Type B pancreatic cell (in vitro differentiated cells): ENCODE measurements at regions not wholly inside any gene's neighbourhood (a gene's known extent, or its start where the extent isn't known, plus 50 kb on each side); places are given as distances from the start of the nearest gene placed in this dataset.

Source experiments
- DNase-seq: peaks from one replicate; pipeline ENCODE4 v3.0.0; 2021; ENCODE audit warnings: mixed read lengths; ENCODE audit not compliant: unreplicated experiment; ENCODE audit errors: extremely low spot score
- H3K27ac Mint-ChIP-seq: 2 replicates; pipeline ENCODE4 v1.8.0; 2021; ENCODE audit warnings: mild to moderate bottlenecking, mixed read lengths
- H3K27me3 Mint-ChIP-seq: 2 replicates; pipeline ENCODE4 v1.8.0; 2021; ENCODE audit warnings: mixed read lengths
- H3K36me3 Mint-ChIP-seq: 2 replicates; pipeline ENCODE4 v1.8.0; 2021; ENCODE audit warnings: mixed read lengths
- H3K4me1 Mint-ChIP-seq: one replicate; pipeline ENCODE4 v1.8.0; 2021; ENCODE audit warnings: mixed read lengths; ENCODE audit not compliant: unreplicated experiment
- H3K4me3 Mint-ChIP-seq: 2 replicates; pipeline ENCODE4 v1.8.0; 2021; ENCODE audit warnings: mild to moderate bottlenecking, mixed read lengths
- H3K9me3 Mint-ChIP-seq: 2 replicates; pipeline ENCODE4 v1.8.0; 2021; ENCODE audit warnings: mixed read lengths
- CTCF ChIP-seq: fragments of 200-600 bp; sonication (generic); conservative IDR thresholded peaks from 2 replicates; pipeline ENCODE4 v1.5.0; 2021; ENCODE audit warnings: antibody characterized with exemption, mild to moderate bottlenecking

- DNase-seq, result no peak
- no peak for TF ChIP-seq CTCF
- Mint-ChIP-seq H3K4me1 (no peaks in the 10 kb centered on the region), H3K27me3 (peaks cover 21% of the 10 kb centered on the region), H3K9me3 (no peaks in the 10 kb centered on the region), H3K27ac (no peak overlapping the region), H3K36me3 (no peaks in the 10 kb centered on the region), H3K4me3 (no peak overlapping the region)
These were observed 1043.0 kb downstream of the VRK1 start for GRCh38 chr14:97840159-97840558.

GRCh38 chr14:97841762-97842161 is 1044.6 kb downstream of the VRK1 start:
- Mint-ChIP-seq H3K27me3 (peaks cover 21% of the 10 kb centered on the region), H3K9me3 (no peaks in the 10 kb centered on the region), H3K36me3 (no peaks in the 10 kb centered on the region), H3K4me1 (no peaks in the 10 kb centered on the region), H3K4me3 (no peak overlapping the region), H3K27ac (no peak overlapping the region)
- no peak for DNase-seq
- TF ChIP-seq CTCF, result no peak

GRCh38 chr14:97843066-97843465 is 1045.9 kb downstream of the VRK1 start:
- DNase-seq, result no peak
- TF ChIP-seq CTCF, result no peak
- no peaks in the 10 kb centered on the region for H3K4me1 Mint-ChIP-seq
- no peak overlapping the region for H3K4me3 Mint-ChIP-seq
- no peak overlapping the region for H3K27ac Mint-ChIP-seq
- H3K27me3 Mint-ChIP-seq, result peaks cover 21% of the 10 kb centered on the region
- no peaks in the 10 kb centered on the region for H3K9me3 Mint-ChIP-seq
- H3K36me3 Mint-ChIP-seq, result no peaks in the 10 kb centered on the region

GRCh38 chr14:97844042-97844441 is 1046.9 kb downstream of the VRK1 start:
- Mint-ChIP-seq H3K36me3 (no peaks in the 10 kb centered on the region), H3K27ac (no peak overlapping the region), H3K4me1 (peaks cover 8% of the 10 kb centered on the region), H3K9me3 (no peaks in the 10 kb centered on the region), H3K4me3 (no peak overlapping the region), H3K27me3 (peaks cover 19% of the 10 kb centered on the region)
- no peak for DNase-seq
- no peak for TF ChIP-seq CTCF

GRCh38 chr14:97846156-97846555 is 1049.0 kb downstream of the VRK1 start:
- TF ChIP-seq CTCF, result no peak
- Mint-ChIP-seq H3K9me3 (no peaks in the 10 kb centered on the region), H3K36me3 (no peaks in the 10 kb centered on the region), H3K4me1 (peaks cover 9% of the 10 kb centered on the region), H3K4me3 (no peak overlapping the region), H3K27ac (no peak overlapping the region), H3K27me3 (peaks cover 14% of the 10 kb centered on the region)
- DNase-seq, result no peak

- Mint-ChIP-seq H3K4me1 (peaks cover 15% of the 10 kb centered on the region), H3K9me3 (no peaks in the 10 kb centered on the region), H3K4me3 (peak overlapping the region; percentile 6), H3K36me3 (no peaks in the 10 kb centered on the region), H3K27ac (no peak overlapping the region), H3K27me3 (peaks cover 14% of the 10 kb centered on the region)
- no peak for DNase-seq
- TF ChIP-seq CTCF, result no peak
These were observed 1051.3 kb downstream of the VRK1 start for GRCh38 chr14:97848317-97848980.
